Common myeloid progenitor, CD34-positive (primary cell): ENCODE measurements at regions not wholly inside any gene's neighbourhood (a gene's known extent, or its start where the extent isn't known, plus 50 kb on each side); places are given as distances from the start of the nearest gene placed in this dataset.

Experiments used
- CTCF ChIA-PET: fragments of 350-600 bp; sonication (Branson Sonifier 250); formaldehyde crosslinking; loops from one replicate; lab custom pipeline; 2021; ENCODE audit warnings: antibody characterized with exemption; lab: Charles Lee
- POLR2A ChIA-PET: fragments of 350-600 bp; sonication (Branson Sonifier 250); formaldehyde crosslinking; loops from one replicate; lab custom pipeline; 2021; ENCODE audit warnings: antibody characterized with exemption; lab: Charles Lee
- DNase-seq, 3 donors: peaks; one replicate each; pipeline versions ENCODE4 v3.0.0 to v3.0.0-alpha.2; 2013
- H3K27ac ChIP-seq, 2 experiments: 1 replicate in 1 of 2; 2 replicates in 1 of 2; pipeline ENCODE4 v1.7.0; 2013; ENCODE audit warnings: inconsistent platforms in 2 of 2, low read length in 2 of 2, mild to moderate bottlenecking in 2 of 2, low read depth in 1 of 2, moderate library complexity in 1 of 2; ENCODE audit not compliant: severe bottlenecking in 2 of 2, insufficient read depth in 1 of 2, poor library complexity in 1 of 2
- H3K27me3 ChIP-seq, 5 experiments: replicated peaks in 2 of 5; 1 replicate in 3 of 5; 2 replicates in 2 of 5; pipeline versions ENCODE4 v1.6.1 to v1.7.0; 2013; ENCODE audit warnings: low read length in 4 of 5, mild to moderate bottlenecking in 2 of 5, moderate library complexity in 2 of 5, inconsistent platforms in 1 of 5; ENCODE audit not compliant: insufficient read depth in 5 of 5, control insufficient read depth in 4 of 5
- H3K36me3 ChIP-seq, 4 experiments: 1 replicate in 2 of 4; 2 replicates in 2 of 4; pipeline versions ENCODE4 v1.6.1 to v1.7.0; 2013; ENCODE audit warnings: low read length in 3 of 4, control low read depth in 1 of 4, mild to moderate bottlenecking in 1 of 4; ENCODE audit not compliant: control insufficient read depth in 4 of 4, insufficient read depth in 4 of 4
- H3K4me1 ChIP-seq, 4 experiments: 1 replicate in 3 of 4; 2 replicates in 1 of 4; pipeline versions ENCODE4 v1.6.1 to v1.7.1; 2013; ENCODE audit warnings: low read length in 3 of 4, mild to moderate bottlenecking in 3 of 4, control low read depth in 1 of 4, inconsistent platforms in 1 of 4, moderate library complexity in 1 of 4; ENCODE audit not compliant: control insufficient read depth in 4 of 4, insufficient read depth in 4 of 4; ENCODE audit errors: control extremely low read depth in 1 of 4
- H3K4me3 ChIP-seq, 7 experiments: 1 replicate in 4 of 7; 2 replicates in 3 of 7; pipeline versions ENCODE4 v1.5.1 to v1.7.0; 2013; ENCODE audit warnings: mild to moderate bottlenecking in 7 of 7, low read length in 6 of 7, moderate library complexity in 6 of 7, inconsistent platforms in 2 of 7, low read depth in 2 of 7, control low read depth in 1 of 7; ENCODE audit not compliant: insufficient read depth in 4 of 7, control insufficient read depth in 1 of 7; ENCODE audit errors: extremely low read depth in 1 of 7
- H3K9me3 ChIP-seq, 5 experiments: 1 replicate in 4 of 5; 2 replicates in 1 of 5; pipeline versions ENCODE4 v1.6.1 to v1.7.1; 2013; ENCODE audit warnings: low read length in 4 of 5, mild to moderate bottlenecking in 2 of 5, inconsistent platforms in 1 of 5, low read depth in 1 of 5, moderate library complexity in 1 of 5; ENCODE audit not compliant: control insufficient read depth in 4 of 5, insufficient read depth in 2 of 5; ENCODE audit errors: control extremely low read depth in 1 of 5
- WGBS: methylation state at CpG from one replicate; pipeline ENCODE4 v1.1.5; 2013; ENCODE audit not compliant: insufficient coverage; 5-methylcytosine and 5-hydroxymethylcytosine counted together

DNA sequence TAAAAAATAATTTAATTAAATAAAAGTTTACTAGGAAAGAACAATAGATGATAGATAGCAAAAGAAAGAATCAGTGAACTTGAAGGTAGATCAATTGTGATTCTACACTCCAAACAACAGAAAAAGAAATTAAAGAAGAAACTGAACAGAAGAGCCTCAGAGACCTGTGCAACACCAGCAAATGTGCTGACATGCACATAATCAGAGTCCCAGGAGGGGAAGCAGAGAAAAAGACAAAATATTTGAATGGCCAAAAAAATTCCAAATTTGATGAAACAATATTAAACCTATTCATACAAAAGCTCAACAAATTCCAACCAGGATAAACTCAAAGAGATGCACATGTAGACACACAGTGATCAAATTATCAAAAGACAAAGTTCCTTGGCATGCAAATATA lies 267.5 kb upstream of the OPRM1 start:
- no peaks in the 10 kb centered on the region for H3K36me3 ChIP-seq
- CTCF ChIA-PET = no interaction called here
- H3K27ac ChIP-seq = no peak overlapping the region
- POLR2A ChIA-PET = no interaction called here
- no peaks in the 10 kb centered on the region for H3K9me3 ChIP-seq
- no peaks in the 10 kb centered on the region for H3K27me3 ChIP-seq
- no peak overlapping the region for H3K4me3 ChIP-seq
- DNase-seq = no peak
- H3K4me1 ChIP-seq = no peaks in the 10 kb centered on the region

DNA sequence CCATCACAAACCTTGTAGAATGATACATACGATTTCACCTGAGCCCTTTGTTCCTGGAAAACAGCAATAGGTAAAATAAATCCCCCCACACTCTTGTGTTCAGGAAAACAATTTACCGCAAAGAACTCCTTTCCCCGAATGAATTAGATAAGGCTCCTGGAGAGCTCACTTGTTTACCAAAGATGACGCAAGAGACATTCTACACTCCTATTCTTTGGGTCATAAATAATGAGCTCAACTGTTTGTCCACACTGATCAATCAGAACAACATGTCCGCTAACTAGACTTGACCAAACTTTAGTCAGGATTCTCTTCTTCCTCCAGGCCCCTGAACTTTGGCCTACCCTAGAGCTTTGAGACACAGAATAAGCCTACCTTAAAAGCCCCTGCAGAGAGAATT lies 271.9 kb upstream of the OPRM1 start:
- H3K4me1 ChIP-seq = no peaks in the 10 kb centered on the region
- ChIA-PET CTCF (no interaction called here), POLR2A (no interaction called here)
- no peaks in the 10 kb centered on the region for H3K9me3 ChIP-seq
- H3K4me3 ChIP-seq = no peak overlapping the region
- no peak for DNase-seq
- no peaks in the 10 kb centered on the region for H3K36me3 ChIP-seq
- no peaks in the 10 kb centered on the region for H3K27me3 ChIP-seq
- WGBS = 87% methylated on average over 5 of the region's 5 CpGs
- H3K27ac ChIP-seq = no peak overlapping the region

DNA sequence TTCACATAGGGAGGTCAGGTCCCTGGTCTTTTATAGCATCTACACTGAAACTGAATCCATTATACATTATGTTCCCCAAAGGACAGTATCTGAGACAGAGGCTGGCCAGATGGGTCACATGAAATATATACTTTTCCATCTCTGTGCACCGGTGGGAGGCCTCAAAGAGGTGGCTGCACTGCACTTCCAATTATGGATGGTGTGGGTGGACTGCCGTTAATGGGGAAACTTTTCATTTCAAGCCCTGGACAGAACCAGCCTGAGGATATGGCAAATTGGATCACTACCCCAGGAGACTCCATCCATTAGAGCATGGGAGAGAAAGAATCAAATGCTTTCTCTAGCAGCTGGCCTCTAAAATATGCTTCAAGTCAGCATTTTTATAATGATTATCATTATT lies 280.5 kb upstream of the OPRM1 start:
- POLR2A ChIA-PET = no interaction called here
- Histone ChIP-seq H3K27me3 (no peaks in the 10 kb centered on the region), H3K4me3 (no peak overlapping the region), H3K36me3 (no peaks in the 10 kb centered on the region), H3K4me1 (no peaks in the 10 kb centered on the region), H3K9me3 (no peaks in the 10 kb centered on the region), H3K27ac (no peak overlapping the region)
- no peak for DNase-seq
- WGBS = no CpG with 5 or more reads among the region's 2 CpGs
- CTCF ChIA-PET = no interaction called here

DNA sequence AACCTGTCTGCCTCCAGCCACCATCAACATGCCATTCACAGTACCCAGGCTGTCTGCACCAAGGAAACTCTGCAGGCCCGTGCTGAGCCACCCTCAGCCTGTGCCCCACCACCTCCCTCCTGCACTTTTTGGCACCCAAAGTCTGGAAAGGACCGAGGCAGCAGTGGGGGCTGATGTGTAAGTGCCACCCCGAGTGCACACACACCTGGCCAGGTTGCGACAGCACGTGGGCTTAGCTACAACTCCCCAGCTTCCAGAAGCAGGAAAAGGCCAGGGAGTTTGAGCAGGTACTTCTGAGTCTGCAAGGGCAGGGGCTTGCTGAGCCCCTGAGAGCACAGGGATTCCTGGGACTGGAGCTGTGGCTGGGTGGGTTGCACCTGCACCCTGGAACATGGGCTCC lies 303.3 kb upstream of the OPRM1 start:
- Histone ChIP-seq H3K4me3 (no peak overlapping the region), H3K36me3 (no peaks in the 10 kb centered on the region), H3K27me3 (no peaks in the 10 kb centered on the region), H3K27ac (no peak overlapping the region), H3K4me1 (no peaks in the 10 kb centered on the region), H3K9me3 (peaks cover 0 to 4% (median 0%) of the 10 kb centered on the region in 5 experiments)
- ChIA-PET CTCF (no interaction called here), POLR2A (no interaction called here)
- DNase-seq = no peak
- 96% methylated on average over 4 of the region's 5 CpGs for WGBS

DNA sequence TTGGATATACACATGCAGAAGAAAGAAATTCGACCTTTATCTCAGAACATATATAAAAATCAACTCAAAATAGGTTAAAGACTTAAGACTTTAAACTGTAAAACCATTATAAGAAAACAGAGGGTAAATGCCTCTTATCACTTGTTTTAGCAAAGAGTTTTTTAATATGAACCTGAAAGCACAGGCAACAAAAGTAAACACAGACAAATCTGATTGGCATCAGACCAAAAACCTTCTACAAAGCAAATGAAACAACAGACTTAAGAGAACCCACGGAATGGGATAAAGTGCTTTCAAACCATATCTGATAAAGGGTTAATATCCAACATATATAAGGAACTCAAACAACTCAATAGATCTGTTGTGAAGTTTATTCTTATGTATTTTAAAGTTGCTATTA lies 309.9 kb upstream of the OPRM1 start:
- Histone ChIP-seq H3K27ac (no peak overlapping the region), H3K36me3 (no peaks in the 10 kb centered on the region), H3K9me3 (no peaks in the 10 kb centered on the region), H3K4me1 (no peaks in the 10 kb centered on the region), H3K27me3 (no peaks in the 10 kb centered on the region), H3K4me3 (no peak overlapping the region)
- ChIA-PET CTCF (no interaction called here), POLR2A (no interaction called here)
- DNase-seq = no peak
- no CpG with 5 or more reads among the region's 2 CpGs for WGBS

DNA sequence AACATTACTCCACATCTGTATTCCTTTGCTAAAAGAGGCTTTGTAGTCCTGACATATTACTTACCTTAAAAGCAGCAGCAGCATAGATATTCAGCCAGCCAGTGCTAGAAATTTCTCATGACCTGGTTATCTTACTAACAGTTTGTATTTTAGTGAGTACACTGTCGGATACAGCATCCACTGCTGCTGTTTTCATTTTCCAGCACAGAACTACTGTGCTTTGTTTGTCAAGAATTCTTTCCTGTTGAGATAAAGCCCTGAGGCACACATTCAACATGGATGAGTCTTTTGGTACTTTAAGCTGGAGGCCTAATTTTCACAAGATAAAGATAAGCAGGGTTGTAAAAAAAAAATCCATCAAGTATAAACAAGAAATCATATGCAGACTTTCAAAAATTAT lies 311.2 kb upstream of the OPRM1 start:
- no peaks in the 10 kb centered on the region for H3K9me3 ChIP-seq
- no peaks in the 10 kb centered on the region for H3K4me1 ChIP-seq
- DNase-seq = no peak
- no peak overlapping the region for H3K4me3 ChIP-seq
- WGBS = 86% methylated on average over 1 of the region's 1 CpG
- H3K36me3 ChIP-seq = no peaks in the 10 kb centered on the region
- CTCF ChIA-PET = no interaction called here
- H3K27me3 ChIP-seq = no peaks in the 10 kb centered on the region
- no peak overlapping the region for H3K27ac ChIP-seq
- POLR2A ChIA-PET = no interaction called here

DNA sequence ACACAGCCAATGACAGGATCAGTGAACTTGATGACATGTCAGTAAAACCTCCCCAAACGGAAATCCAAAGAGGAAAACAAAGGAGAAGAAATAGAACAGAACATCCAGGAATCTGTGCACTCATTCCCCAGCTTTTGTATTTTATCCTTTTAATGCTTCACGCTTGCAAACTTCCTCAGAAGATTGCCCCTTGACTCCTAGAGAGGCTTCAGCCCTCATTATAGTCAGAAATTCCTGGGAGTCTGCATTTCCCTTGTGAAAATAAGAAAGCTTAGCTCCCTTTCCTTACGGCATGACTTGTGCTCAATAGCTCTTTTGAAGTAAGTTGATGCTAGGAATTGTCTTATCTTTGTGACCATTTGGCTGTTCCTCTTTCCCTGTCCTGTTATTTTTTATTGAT lies 313.6 kb upstream of the OPRM1 start:
- no peaks in the 10 kb centered on the region for H3K36me3 ChIP-seq
- ChIA-PET CTCF (no interaction called here), POLR2A (no interaction called here)
- peaks cover 0 to 2% (median 0%) of the 10 kb centered on the region in 5 experiments for H3K9me3 ChIP-seq
- H3K27ac ChIP-seq = no peak overlapping the region
- DNase-seq = no peak
- H3K27me3 ChIP-seq = no peaks in the 10 kb centered on the region
- no peaks in the 10 kb centered on the region for H3K4me1 ChIP-seq
- H3K4me3 ChIP-seq = no peak overlapping the region
- 36% methylated on average over 1 of the region's 3 CpGs for WGBS

DNA sequence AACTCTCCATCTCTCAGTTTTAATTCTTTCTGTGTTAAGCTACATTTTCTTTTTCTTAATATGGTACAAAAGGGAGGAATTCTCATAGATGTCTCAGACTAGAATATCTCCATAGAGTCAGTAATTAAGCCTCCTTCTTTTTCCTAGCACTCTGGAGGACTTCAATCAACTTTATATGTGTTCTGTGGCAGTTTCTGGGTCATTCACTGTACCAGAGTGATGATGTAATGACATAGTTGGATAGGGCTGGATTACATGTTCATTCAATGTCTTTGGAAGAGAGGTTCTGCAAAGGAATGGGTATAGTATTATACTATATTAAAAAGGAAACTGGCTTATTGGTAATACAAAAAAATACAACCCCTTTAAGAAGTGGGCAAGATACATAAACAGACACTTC lies 318.3 kb upstream of the OPRM1 start:
- Histone ChIP-seq H3K4me3 (no peak overlapping the region), H3K36me3 (no peaks in the 10 kb centered on the region), H3K4me1 (no peaks in the 10 kb centered on the region), H3K9me3 (peaks cover 0 to 2% (median 0%) of the 10 kb centered on the region in 5 experiments), H3K27me3 (no peaks in the 10 kb centered on the region), H3K27ac (no peak overlapping the region)
- POLR2A ChIA-PET = no interaction called here
- no peak for DNase-seq
- CTCF ChIA-PET = no interaction called here
